Endothelial cell (in vitro differentiated cells): ENCODE measurements at regions not wholly inside any gene's neighbourhood (a gene's known extent, or its start where the extent isn't known, plus 50 kb on each side); places are given as distances from the start of the nearest gene placed in this dataset.
"Not testable (repeated sequence)": the region's sequence is repeated elsewhere in the genome, so short reads cannot be mapped to it uniquely, and the experiment has no call there.

Source experiments
- DNase-seq: peaks from one replicate; pipeline ENCODE4 v3.0.0; 2021; ENCODE audit warnings: low spot score
- H3K27ac Mint-ChIP-seq: one replicate; pipeline ENCODE4 v1.8.0; 2021; ENCODE audit warnings: mixed read lengths, inconsistent platforms; ENCODE audit not compliant: unreplicated experiment
- H3K27me3 Mint-ChIP-seq: one replicate; pipeline ENCODE4 v1.8.0; 2021; ENCODE audit warnings: mild to moderate bottlenecking, moderate library complexity, mixed read lengths, inconsistent platforms; ENCODE audit not compliant: unreplicated experiment
- H3K36me3 Mint-ChIP-seq: one replicate; pipeline ENCODE4 v1.8.0; 2021; ENCODE audit warnings: mild to moderate bottlenecking, low read depth, mixed read lengths, inconsistent platforms; ENCODE audit not compliant: unreplicated experiment
- H3K4me1 Mint-ChIP-seq: one replicate; pipeline ENCODE4 v1.8.0; 2021; ENCODE audit warnings: mild to moderate bottlenecking, mixed read lengths, inconsistent platforms; ENCODE audit not compliant: unreplicated experiment
- H3K4me3 Mint-ChIP-seq: one replicate; pipeline ENCODE4 v1.8.0; 2021; ENCODE audit warnings: mild to moderate bottlenecking, mixed read lengths, inconsistent platforms; ENCODE audit not compliant: unreplicated experiment
- H3K9me3 Mint-ChIP-seq: one replicate; pipeline ENCODE4 v1.8.0; 2021; ENCODE audit warnings: mixed read lengths, inconsistent platforms; ENCODE audit not compliant: unreplicated experiment
- TF ChIP-seq, protein P1 (sequence below): fragments of 200-600 bp; sonication (generic); IDR thresholded peaks from one replicate; pipeline ENCODE4 v1.5.0; 2021; ENCODE audit warnings: antibody characterized with exemption; ENCODE audit not compliant: unreplicated experiment

- Mint-ChIP-seq H3K36me3 (no peaks in the 10 kb centered on the region), H3K4me3 (no peak overlapping the region), H3K4me1 (no peaks in the 10 kb centered on the region), H3K27me3 (no peaks in the 10 kb centered on the region), H3K27ac (no peak overlapping the region), H3K9me3 (no peaks in the 10 kb centered on the region)
- TF ChIP-seq, protein P1, sequence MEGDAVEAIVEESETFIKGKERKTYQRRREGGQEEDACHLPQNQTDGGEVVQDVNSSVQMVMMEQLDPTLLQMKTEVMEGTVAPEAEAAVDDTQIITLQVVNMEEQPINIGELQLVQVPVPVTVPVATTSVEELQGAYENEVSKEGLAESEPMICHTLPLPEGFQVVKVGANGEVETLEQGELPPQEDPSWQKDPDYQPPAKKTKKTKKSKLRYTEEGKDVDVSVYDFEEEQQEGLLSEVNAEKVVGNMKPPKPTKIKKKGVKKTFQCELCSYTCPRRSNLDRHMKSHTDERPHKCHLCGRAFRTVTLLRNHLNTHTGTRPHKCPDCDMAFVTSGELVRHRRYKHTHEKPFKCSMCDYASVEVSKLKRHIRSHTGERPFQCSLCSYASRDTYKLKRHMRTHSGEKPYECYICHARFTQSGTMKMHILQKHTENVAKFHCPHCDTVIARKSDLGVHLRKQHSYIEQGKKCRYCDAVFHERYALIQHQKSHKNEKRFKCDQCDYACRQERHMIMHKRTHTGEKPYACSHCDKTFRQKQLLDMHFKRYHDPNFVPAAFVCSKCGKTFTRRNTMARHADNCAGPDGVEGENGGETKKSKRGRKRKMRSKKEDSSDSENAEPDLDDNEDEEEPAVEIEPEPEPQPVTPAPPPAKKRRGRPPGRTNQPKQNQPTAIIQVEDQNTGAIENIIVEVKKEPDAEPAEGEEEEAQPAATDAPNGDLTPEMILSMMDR: no peak
- DNase-seq: no peak
These were observed 87.1 kb downstream of the IGSF1 start for GRCh38 chrX:131201986-131202385.

DNA sequence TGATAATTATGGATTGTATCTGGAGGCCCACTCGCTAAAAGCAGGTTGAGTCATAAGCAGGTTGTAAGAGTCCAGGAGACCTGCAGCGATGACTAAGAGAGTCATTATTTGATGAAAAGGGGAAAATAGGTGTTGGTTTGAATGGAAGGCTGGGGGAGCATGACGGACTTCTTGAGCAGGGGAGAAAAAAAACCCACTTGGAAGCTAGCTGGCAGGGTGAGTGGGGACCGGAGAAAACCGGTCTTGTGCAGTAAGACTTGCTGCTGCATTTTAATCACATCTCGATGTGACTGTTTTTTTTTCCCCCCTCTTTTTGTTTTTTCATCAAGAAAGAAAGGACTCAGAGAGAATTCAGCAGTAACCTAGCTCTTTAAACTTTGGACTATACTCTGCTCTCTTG lies 90.0 kb downstream of the IGSF1 start:
- DNase-seq: no peak
- Mint-ChIP-seq H3K9me3 (no peaks in the 10 kb centered on the region), H3K27me3 (no peaks in the 10 kb centered on the region), H3K27ac (no peak overlapping the region), H3K4me1 (no peaks in the 10 kb centered on the region), H3K4me3 (no peak overlapping the region), H3K36me3 (no peaks in the 10 kb centered on the region)
- TF ChIP-seq, protein P1: no peak

DNA sequence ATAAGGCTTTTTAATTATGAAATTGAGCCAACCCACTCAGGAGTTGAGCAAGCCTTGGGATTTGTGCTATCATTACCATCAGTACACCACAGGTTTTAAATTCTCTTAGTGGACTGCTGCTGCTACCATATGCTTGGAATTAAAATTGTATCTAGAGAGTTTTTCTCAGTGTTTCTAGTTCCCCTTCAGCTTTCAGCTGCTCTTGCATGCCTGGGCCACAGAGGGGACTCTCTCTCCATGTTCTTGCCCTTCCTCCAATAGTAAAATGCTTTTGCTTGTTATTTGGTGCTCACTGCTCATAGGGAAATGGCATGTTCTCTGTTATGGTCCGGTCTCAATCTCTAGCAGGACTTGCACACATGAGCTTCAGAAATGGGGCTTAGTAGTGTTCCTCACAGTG lies 101.9 kb downstream of the IGSF1 start:
- Mint-ChIP-seq H3K4me3 (no peak overlapping the region), H3K9me3 (no peaks in the 10 kb centered on the region), H3K4me1 (peaks cover 2% of the 10 kb centered on the region), H3K36me3 (no peaks in the 10 kb centered on the region), H3K27ac (no peak overlapping the region), H3K27me3 (no peaks in the 10 kb centered on the region)
- TF ChIP-seq, protein P1: no peak
- no peak for DNase-seq

- H3K27me3 Mint-ChIP-seq: no peaks in the 10 kb centered on the region
- no peaks in the 10 kb centered on the region for H3K36me3 Mint-ChIP-seq
- H3K9me3 Mint-ChIP-seq: no peaks in the 10 kb centered on the region
- no peaks in the 10 kb centered on the region for H3K4me1 Mint-ChIP-seq
- no peak overlapping the region for H3K27ac Mint-ChIP-seq
- H3K4me3 Mint-ChIP-seq: no peak overlapping the region
- TF ChIP-seq, protein P1: no peak
- no peak for DNase-seq
These were observed 112.0 kb downstream of the ARHGAP36 start for GRCh38 chrX:131170148-131170547.

GRCh38 chrX:131163645-131164044 lies 105.5 kb downstream of the ARHGAP36 start:
- H3K27me3 Mint-ChIP-seq, H3K4me3 Mint-ChIP-seq, H3K4me1 Mint-ChIP-seq, DNase-seq, H3K36me3 Mint-ChIP-seq, H3K9me3 Mint-ChIP-seq, H3K27ac Mint-ChIP-seq: not testable (repeated sequence)

GRCh38 chrX:131157656-131158055 lies 99.5 kb downstream of the ARHGAP36 start:
- DNase-seq: peak; percentile 3
- H3K27me3 Mint-ChIP-seq, H3K36me3 Mint-ChIP-seq, H3K27ac Mint-ChIP-seq, H3K9me3 Mint-ChIP-seq, H3K4me1 Mint-ChIP-seq: not testable (repeated sequence)
- peak overlapping the region; percentile 26 for H3K4me3 Mint-ChIP-seq
